IPS-18a (cell line): ENCODE measurements at regions not wholly inside any gene's neighbourhood (a gene's known extent, or its start where the extent isn't known, plus 50 kb on each side); places are given as distances from the start of the nearest gene placed in this dataset.

Source experiments
- H3K27ac ChIP-seq: one replicate; pipeline ENCODE4 v1.5.1; 2013; ENCODE audit warnings: low read length
- H3K27me3 ChIP-seq: one replicate; pipeline ENCODE4 v1.6.1; 2013; ENCODE audit warnings: mild to moderate bottlenecking, low read length; ENCODE audit not compliant: control insufficient read depth, insufficient read depth
- H3K36me3 ChIP-seq: one replicate; pipeline ENCODE4 v1.6.1; 2013; ENCODE audit warnings: low read depth, low read length; ENCODE audit not compliant: control insufficient read depth
- H3K4me1 ChIP-seq: one replicate; pipeline ENCODE4 v1.6.1; 2013; ENCODE audit warnings: low read depth, low read length; ENCODE audit not compliant: control insufficient read depth
- H3K4me3 ChIP-seq: one replicate; pipeline ENCODE4 v1.5.1; 2013; ENCODE audit warnings: low read length
- H3K9ac ChIP-seq: one replicate; pipeline ENCODE4 v1.6.1; 2013; ENCODE audit warnings: mild to moderate bottlenecking, low read length, moderate library complexity
- H3K9me3 ChIP-seq: one replicate; pipeline ENCODE4 v1.6.1; 2013; ENCODE audit warnings: low read depth, low read length; ENCODE audit not compliant: control insufficient read depth

DNA sequence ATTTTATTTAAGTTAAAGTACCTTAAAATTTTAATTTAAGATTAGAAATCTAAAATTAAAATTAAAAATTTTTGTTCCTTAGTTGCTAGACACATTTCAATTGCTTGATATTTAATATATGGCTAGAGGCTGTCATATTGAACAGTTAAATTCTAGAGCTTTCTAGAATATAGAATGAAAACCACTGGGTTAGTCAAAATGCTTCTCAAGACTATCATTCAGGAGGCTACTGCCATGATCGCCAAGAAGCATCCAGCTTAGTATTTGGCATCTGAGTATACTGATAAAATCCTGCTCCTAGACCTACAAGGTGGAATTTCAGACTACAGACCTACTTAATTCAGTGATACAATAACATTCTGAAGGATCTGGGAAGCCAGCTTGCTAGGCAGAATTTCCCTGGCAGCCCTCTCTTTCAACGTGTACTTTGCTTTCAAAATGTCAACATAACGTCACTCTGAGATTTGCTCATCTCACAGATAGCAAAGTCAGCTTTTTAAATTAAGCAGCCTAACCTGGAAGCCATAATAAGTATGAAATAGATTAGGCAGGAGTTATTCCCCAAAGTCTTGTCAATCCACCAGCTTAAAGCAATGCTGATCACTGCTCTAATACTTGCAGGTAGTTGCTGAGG is 525.8 kb downstream of the FSCB start:
- Histone ChIP-seq H3K9ac (no peak overlapping the region), H3K27me3 (no peaks in the 10 kb centered on the region), H3K9me3 (peaks cover 2% of the 10 kb centered on the region), H3K27ac (no peak overlapping the region), H3K4me1 (no peaks in the 10 kb centered on the region), H3K4me3 (no peak overlapping the region), H3K36me3 (no peaks in the 10 kb centered on the region)

DNA sequence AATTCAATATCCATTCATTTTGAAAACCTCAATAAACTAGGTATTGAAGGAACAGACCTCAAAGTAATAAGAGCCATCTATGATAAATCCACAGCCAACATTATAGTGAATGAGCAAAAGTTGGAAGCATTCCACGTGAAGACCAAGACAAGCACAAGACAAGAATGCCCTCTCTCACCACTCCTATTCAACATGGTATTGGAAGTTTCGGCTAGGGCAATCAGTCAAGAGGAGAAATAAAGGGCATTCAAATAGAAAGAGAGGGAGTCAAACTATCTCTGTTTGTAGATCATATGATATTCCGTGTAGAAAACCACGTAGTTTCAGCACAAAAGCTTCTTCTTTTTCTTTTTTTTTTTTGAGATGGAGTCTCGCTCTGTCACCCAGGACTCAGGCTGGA is 550.3 kb downstream of the FSCB start:
- no peak overlapping the region for H3K4me3 ChIP-seq
- no peaks in the 10 kb centered on the region for H3K36me3 ChIP-seq
- H3K9ac ChIP-seq: no peak overlapping the region
- no peaks in the 10 kb centered on the region for H3K9me3 ChIP-seq
- no peaks in the 10 kb centered on the region for H3K27me3 ChIP-seq
- H3K27ac ChIP-seq: no peak overlapping the region
- no peaks in the 10 kb centered on the region for H3K4me1 ChIP-seq

DNA sequence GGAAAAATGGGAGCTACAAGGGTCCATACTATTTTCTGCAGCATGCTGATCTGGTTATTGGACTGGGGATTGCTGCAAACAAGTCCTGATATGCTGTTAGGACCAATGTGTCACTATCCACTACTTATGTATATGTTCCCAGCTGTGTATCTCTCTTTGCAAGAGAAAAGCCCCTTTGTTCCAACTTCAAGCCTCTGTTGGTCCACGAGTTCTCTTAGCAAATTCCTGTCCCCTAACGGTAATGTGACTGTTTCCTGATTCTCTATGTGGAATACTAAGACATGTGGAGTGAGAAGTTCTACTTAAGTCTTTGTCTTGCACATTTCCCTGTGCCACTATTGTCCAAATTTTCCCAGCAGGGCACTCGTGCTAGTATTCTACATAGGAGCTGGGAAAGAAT is 557.7 kb downstream of the FSCB start:
- no peak overlapping the region for H3K9ac ChIP-seq
- H3K4me3 ChIP-seq: no peak overlapping the region
- no peaks in the 10 kb centered on the region for H3K27me3 ChIP-seq
- H3K27ac ChIP-seq: no peak overlapping the region
- H3K36me3 ChIP-seq: no peaks in the 10 kb centered on the region
- H3K4me1 ChIP-seq: peaks cover 11% of the 10 kb centered on the region
- H3K9me3 ChIP-seq: no peaks in the 10 kb centered on the region

DNA sequence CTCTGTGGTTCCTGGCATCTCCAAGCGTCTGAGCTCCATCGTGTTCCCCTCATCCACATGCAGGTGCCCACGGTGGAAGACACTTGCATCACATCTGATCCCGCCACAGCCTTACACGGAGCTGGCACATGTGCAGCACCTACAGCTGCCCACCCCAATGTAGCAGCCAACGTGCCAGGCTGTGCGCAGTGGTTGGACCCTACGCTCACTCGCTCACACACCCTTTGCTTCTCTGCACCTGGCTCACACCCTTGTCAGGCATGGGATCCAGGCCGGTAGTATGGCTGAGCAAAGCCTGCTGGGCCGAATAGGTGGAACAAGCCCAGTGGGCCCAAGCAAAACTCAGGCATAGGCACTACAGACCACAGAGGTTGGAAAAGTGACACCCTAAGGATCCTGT is 567.2 kb downstream of the FSCB start:
- no peak overlapping the region for H3K4me3 ChIP-seq
- no peak overlapping the region for H3K9ac ChIP-seq
- no peaks in the 10 kb centered on the region for H3K36me3 ChIP-seq
- no peak overlapping the region for H3K27ac ChIP-seq
- no peaks in the 10 kb centered on the region for H3K27me3 ChIP-seq
- H3K4me1 ChIP-seq: no peaks in the 10 kb centered on the region
- no peaks in the 10 kb centered on the region for H3K9me3 ChIP-seq

DNA sequence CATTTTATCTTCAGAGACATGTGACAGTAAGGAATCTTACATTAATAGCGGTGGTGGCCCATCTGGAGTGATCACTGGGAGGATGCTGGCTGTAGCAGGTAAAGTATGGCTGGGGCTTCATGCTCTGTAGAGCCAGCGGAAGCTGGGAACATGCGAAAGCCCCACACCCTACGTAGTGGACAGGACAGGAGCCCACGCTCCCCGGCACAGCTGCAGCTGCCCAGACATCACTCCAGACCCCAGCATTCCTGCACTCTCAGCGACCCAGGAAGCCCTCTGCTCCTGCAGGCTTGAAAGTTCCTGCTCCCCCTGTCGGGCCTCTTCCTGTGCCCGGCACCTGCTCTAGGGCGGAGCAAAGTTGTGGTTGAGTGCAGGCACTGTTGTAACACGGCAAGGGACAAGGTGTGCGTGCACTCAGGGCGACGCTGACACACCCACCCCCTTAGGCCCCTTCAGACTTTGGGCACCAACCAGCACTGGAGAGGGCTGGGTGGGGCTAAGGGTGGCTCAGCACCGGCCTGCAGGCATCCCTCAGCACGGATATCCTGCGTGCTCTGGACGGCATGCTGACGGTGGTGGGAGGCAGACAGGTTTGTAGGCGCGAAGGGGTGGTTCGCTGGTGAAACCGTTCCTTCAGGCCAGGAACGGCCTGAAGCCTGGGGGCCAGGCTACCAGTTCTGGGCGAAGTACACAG is 568.3 kb downstream of the FSCB start:
- Histone ChIP-seq H3K27me3 (no peaks in the 10 kb centered on the region), H3K4me1 (no peaks in the 10 kb centered on the region)

DNA sequence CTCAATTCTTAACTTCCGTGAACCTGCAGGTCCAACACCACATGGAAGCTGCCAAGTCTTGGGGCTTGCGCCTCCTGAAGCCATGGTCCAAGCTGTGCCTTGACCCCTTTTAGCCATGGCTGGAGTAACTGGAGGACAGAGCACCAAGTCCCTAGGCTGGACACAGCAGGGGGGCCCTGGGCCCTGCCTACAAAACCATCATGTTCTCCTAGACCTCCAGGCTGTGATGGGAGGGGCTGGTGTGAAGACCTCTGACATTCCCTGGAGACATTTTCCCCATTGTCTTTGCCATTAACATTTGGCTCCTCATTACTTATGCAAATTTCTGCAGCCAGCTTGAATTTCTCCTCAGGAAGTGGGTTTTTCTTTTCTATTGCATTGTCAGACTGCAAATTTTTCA is 570.1 kb downstream of the FSCB start:
- H3K4me3 ChIP-seq: no peak overlapping the region
- H3K27me3 ChIP-seq: no peaks in the 10 kb centered on the region
- H3K9me3 ChIP-seq: no peaks in the 10 kb centered on the region
- H3K4me1 ChIP-seq: no peaks in the 10 kb centered on the region
- no peaks in the 10 kb centered on the region for H3K36me3 ChIP-seq
- H3K27ac ChIP-seq: no peak overlapping the region
- H3K9ac ChIP-seq: no peak overlapping the region

More for the DNA sequence above, 568.3 kb downstream of the FSCB start:
- no peaks in the 10 kb centered on the region for H3K9me3 ChIP-seq
- H3K27ac ChIP-seq: no peak overlapping the region
- H3K36me3 ChIP-seq: no peaks in the 10 kb centered on the region
- H3K9ac ChIP-seq: no peak overlapping the region
- H3K4me3 ChIP-seq: no peak overlapping the region

GRCh38 chr14:43934102-43934501 is 573.0 kb downstream of the FSCB start:
- no peaks in the 10 kb centered on the region for H3K4me1 ChIP-seq

DNA sequence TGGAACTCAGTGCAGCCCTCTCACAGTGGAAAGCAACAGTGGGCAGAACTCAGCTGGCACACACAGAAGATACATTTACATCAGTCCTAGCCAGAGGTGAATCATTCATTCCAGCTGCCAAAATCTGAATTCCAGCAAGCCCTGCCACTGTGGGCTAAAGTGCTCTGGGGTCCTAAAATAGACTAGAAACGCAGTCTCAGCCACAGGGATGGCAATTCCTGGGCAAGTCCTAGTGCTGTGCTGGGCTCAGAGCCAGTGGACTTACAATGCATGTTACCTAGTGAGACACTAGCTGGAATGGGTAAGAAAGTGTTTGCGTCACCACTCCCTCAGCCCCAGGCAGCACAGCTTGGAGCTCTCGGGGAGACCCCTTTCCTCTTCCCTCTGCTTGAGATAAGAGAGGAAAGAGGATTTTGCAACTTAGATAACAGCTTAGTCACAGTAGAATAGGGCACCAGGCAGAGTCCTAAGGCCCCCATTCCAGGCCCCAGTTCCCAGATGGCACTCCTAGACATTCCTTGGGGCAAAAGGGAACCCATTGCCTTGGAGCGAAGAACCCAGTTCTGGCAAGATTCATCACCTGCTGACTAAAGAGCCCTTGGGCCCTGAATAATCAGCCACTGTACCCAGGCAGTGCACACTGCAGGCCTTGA is 592.9 kb downstream of the FSCB start:
- H3K27ac ChIP-seq: no peak overlapping the region
- H3K4me1 ChIP-seq: no peaks in the 10 kb centered on the region
- no peaks in the 10 kb centered on the region for H3K27me3 ChIP-seq

More at GRCh38 chr14:43934102-43934501, 573.0 kb downstream of the FSCB start:
- Histone ChIP-seq H3K36me3 (no peaks in the 10 kb centered on the region), H3K27me3 (no peaks in the 10 kb centered on the region), H3K9me3 (no peaks in the 10 kb centered on the region), H3K27ac (no peak overlapping the region), H3K4me3 (no peak overlapping the region), H3K9ac (no peak overlapping the region)

GRCh38 chr14:43903209-43903608 is 603.9 kb downstream of the FSCB start:
- no peaks in the 10 kb centered on the region for H3K9me3 ChIP-seq
- H3K4me3 ChIP-seq: no peak overlapping the region
- H3K9ac ChIP-seq: no peak overlapping the region
- H3K27me3 ChIP-seq: no peaks in the 10 kb centered on the region
- H3K36me3 ChIP-seq: no peaks in the 10 kb centered on the region
- peaks cover 5% of the 10 kb centered on the region for H3K4me1 ChIP-seq
- H3K27ac ChIP-seq: no peak overlapping the region

More for the DNA sequence above, 592.9 kb downstream of the FSCB start:
- Histone ChIP-seq H3K4me3 (no peak overlapping the region), H3K36me3 (no peaks in the 10 kb centered on the region), H3K9me3 (no peaks in the 10 kb centered on the region), H3K9ac (no peak overlapping the region)

DNA sequence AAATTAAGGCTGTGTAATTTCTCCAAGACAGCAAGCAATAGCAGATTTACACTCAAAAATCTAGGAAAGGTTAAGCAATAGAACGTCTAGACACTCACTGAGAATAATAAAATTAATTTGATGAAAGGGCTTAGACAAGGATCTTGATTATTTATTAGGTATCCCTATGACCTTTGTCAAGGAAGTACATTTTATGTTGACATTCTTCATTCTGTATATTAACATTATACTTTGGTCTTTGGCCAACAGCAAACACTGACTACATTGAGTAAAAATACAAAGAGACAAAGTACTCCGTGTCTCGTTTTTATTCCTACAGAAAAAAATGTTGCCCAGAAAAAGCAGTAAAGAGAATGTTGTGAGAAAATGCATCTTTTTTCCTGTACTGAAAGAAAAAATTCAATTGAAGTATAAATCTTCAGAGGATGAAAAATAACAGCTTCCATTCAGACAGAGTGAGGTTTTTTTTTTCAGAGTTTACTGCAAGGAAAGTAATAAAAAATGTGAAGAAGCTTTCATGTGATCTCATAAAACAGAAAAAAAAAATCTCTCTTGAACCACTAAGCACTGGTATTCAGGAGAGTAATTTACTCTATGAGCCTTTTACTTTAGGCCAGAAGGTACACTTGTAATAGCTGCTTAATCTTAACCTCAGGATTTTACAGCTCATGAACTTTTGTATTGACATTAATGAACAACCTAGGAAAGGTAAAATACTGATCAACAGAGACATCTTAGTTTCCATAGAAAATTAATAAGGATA is 605.0 kb downstream of the FSCB start:
- no peak overlapping the region for H3K27ac ChIP-seq
- peaks cover 5% of the 10 kb centered on the region for H3K4me1 ChIP-seq
- H3K27me3 ChIP-seq: no peaks in the 10 kb centered on the region
- H3K9ac ChIP-seq: no peak overlapping the region
- H3K9me3 ChIP-seq: no peaks in the 10 kb centered on the region
- no peaks in the 10 kb centered on the region for H3K36me3 ChIP-seq
- H3K4me3 ChIP-seq: no peak overlapping the region

DNA sequence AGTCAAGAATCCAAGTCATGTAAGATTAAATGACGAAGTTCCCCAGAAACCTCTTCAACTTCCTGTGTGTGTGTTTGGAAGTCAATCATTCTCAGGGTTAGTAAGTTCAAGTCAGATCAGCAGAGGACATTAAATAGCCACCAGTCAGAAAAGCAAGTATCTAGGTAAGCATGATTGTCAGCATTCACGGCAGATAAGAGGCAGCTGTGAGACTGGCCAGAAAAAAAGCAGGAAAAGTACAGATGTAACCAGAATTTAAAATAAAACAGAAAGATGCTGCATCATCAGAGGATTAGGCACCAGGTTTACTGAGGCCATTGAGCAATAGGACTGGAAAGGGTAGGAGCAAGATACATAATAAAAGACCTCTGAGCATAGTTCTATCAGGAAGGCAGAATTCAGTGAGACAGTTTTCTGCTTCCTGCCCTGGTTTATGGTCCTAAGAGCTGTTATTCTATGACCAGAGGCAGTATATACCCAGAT is 606.9 kb downstream of the FSCB start:
- Histone ChIP-seq H3K4me1 (peaks cover 5% of the 10 kb centered on the region), H3K27ac (no peak overlapping the region), H3K36me3 (no peaks in the 10 kb centered on the region), H3K27me3 (no peaks in the 10 kb centered on the region), H3K9me3 (no peaks in the 10 kb centered on the region), H3K4me3 (no peak overlapping the region), H3K9ac (no peak overlapping the region)
